ENCODE measurements at regions not wholly inside any gene's neighbourhood (a gene's known extent, or its start where the extent isn't known, plus 50 kb on each side); places are given as distances from the start of the nearest gene placed in this dataset.
"Not testable (repeated sequence)": the region's sequence is repeated elsewhere in the genome, so short reads cannot be mapped to it uniquely, and the experiment has no call there.

DNA sequence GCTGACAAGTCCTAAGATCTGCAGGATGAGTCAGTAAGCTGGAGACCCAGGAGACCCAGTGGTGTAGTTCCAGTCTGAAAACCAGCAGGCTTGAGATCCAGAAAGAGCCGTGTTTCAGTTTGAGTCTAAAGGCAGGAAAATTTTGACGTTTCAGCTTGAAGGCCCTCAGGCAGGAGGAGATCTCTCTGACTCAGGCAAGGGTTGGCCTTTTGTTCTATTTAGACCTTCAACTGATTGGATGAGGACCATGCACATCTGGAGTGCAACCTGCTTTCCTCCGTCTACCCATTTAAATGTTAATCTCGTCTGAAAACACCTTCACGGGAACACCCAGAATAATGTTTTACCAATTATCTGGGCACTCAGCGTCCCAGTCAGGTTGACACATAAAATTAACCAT lies 69.5 kb downstream of the NPIPA7 start:
- TF ChIP-seq, protein P1, sequence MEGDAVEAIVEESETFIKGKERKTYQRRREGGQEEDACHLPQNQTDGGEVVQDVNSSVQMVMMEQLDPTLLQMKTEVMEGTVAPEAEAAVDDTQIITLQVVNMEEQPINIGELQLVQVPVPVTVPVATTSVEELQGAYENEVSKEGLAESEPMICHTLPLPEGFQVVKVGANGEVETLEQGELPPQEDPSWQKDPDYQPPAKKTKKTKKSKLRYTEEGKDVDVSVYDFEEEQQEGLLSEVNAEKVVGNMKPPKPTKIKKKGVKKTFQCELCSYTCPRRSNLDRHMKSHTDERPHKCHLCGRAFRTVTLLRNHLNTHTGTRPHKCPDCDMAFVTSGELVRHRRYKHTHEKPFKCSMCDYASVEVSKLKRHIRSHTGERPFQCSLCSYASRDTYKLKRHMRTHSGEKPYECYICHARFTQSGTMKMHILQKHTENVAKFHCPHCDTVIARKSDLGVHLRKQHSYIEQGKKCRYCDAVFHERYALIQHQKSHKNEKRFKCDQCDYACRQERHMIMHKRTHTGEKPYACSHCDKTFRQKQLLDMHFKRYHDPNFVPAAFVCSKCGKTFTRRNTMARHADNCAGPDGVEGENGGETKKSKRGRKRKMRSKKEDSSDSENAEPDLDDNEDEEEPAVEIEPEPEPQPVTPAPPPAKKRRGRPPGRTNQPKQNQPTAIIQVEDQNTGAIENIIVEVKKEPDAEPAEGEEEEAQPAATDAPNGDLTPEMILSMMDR (IDR thresholded peaks at IDR 0.05) = not testable (repeated sequence)
- TF ChIP-seq POLR2A (IDR thresholded peaks at IDR 0.05) = not testable (repeated sequence)
